Parathyroid adenoma (tissue), 2 donors: ENCODE measurements at regions not wholly inside any gene's neighbourhood (a gene's known extent, or its start where the extent isn't known, plus 50 kb on each side); places are given as distances from the start of the nearest gene placed in this dataset.

Experiments
- H2AFZ ChIP-seq: fragments of 300-600 bp; sonication (generic); one replicate; pipeline ENCODE4 v1.7.0; 2017; ENCODE audit warnings: antibody characterized with exemption, mild to moderate bottlenecking
- H3K27ac ChIP-seq: fragments of 300-600 bp; sonication (generic); one replicate; pipeline ENCODE4 v1.7.0; 2017
- H3K27me3 ChIP-seq: fragments of 300-600 bp; sonication (generic); one replicate; pipeline ENCODE4 v1.7.0; 2017; ENCODE audit warnings: low read length; ENCODE audit not compliant: control insufficient read depth, insufficient read depth
- H3K36me3 ChIP-seq: fragments of 300-600 bp; sonication (generic); one replicate; pipeline ENCODE4 v1.7.0; 2017; ENCODE audit warnings: low read length; ENCODE audit not compliant: control insufficient read depth, insufficient read depth
- H3K4me1 ChIP-seq: fragments of 300-600 bp; sonication (generic); one replicate; pipeline ENCODE4 v1.7.0; 2017; ENCODE audit warnings: control low read depth
- H3K4me2 ChIP-seq: fragments of 300-600 bp; sonication (generic); one replicate; pipeline ENCODE4 v1.7.0; 2017; ENCODE audit warnings: low read length
- H3K4me3 ChIP-seq: fragments of 300-600 bp; sonication (generic); one replicate; pipeline ENCODE4 v1.7.0; 2017; ENCODE audit warnings: low read depth, low read length
- H3K79me2 ChIP-seq: fragments of 300-600 bp; sonication (generic); one replicate; pipeline ENCODE4 v1.7.0; 2017; ENCODE audit warnings: control low read depth
- H3K9ac ChIP-seq: fragments of 300-600 bp; sonication (generic); one replicate; pipeline ENCODE4 v1.7.0; 2017; ENCODE audit warnings: mild to moderate bottlenecking
- H3K9me3 ChIP-seq: fragments of 300-600 bp; sonication (generic); one replicate; pipeline ENCODE4 v1.7.0; 2017; ENCODE audit warnings: low read length; ENCODE audit not compliant: control insufficient read depth
- CTCF ChIP-seq: fragments of 300-600 bp; sonication (generic); IDR thresholded peaks from one replicate; pipeline ENCODE4 v1.7.0; 2017; ENCODE audit warnings: antibody characterized with exemption, mild to moderate bottlenecking
- donor health status: primary hyperparathyroidism.

GRCh38 chr6:144767051-144767450, 481.9 kb downstream of the UTRN start:
- TF ChIP-seq CTCF = no peak
- no peak overlapping the region for H2AFZ ChIP-seq
- no peak overlapping the region for H3K4me2 ChIP-seq
- H3K36me3 ChIP-seq = no peaks in the 10 kb centered on the region
- no peaks in the 10 kb centered on the region for H3K9me3 ChIP-seq
- no peaks in the 10 kb centered on the region for H3K79me2 ChIP-seq
- no peaks in the 10 kb centered on the region for H3K27me3 ChIP-seq
- H3K4me1 ChIP-seq = peaks cover 2% of the 10 kb centered on the region
- no peak overlapping the region for H3K9ac ChIP-seq
- H3K4me3 ChIP-seq = no peak overlapping the region
- no peak overlapping the region for H3K27ac ChIP-seq

- peaks cover 2% of the 10 kb centered on the region for H3K4me1 ChIP-seq
- H3K36me3 ChIP-seq = no peaks in the 10 kb centered on the region
- H3K79me2 ChIP-seq = no peaks in the 10 kb centered on the region
- H3K4me2 ChIP-seq = no peak overlapping the region
- no peaks in the 10 kb centered on the region for H3K27me3 ChIP-seq
- no peaks in the 10 kb centered on the region for H3K9me3 ChIP-seq
- H3K4me3 ChIP-seq = no peak overlapping the region
- H2AFZ ChIP-seq = no peak overlapping the region
- TF ChIP-seq CTCF = no peak
- no peak overlapping the region for H3K9ac ChIP-seq
- H3K27ac ChIP-seq = no peak overlapping the region
Observed at GRCh38 chr6:144768551-144769075, 483.5 kb downstream of the UTRN start.

GRCh38 chr6:144769142-144769541, 484.0 kb downstream of the UTRN start:
- H3K9ac ChIP-seq = no peak overlapping the region
- no peak overlapping the region for H3K4me2 ChIP-seq
- no peak overlapping the region for H3K4me3 ChIP-seq
- H3K79me2 ChIP-seq = no peaks in the 10 kb centered on the region
- no peak overlapping the region for H2AFZ ChIP-seq
- H3K4me1 ChIP-seq = peaks cover 2% of the 10 kb centered on the region
- no peak for TF ChIP-seq CTCF
- no peaks in the 10 kb centered on the region for H3K36me3 ChIP-seq
- H3K27me3 ChIP-seq = no peaks in the 10 kb centered on the region
- no peaks in the 10 kb centered on the region for H3K9me3 ChIP-seq
- H3K27ac ChIP-seq = no peak overlapping the region

GRCh38 chr6:144776031-144776819, 491.1 kb downstream of the UTRN start:
- Histone ChIP-seq H3K9me3 (no peaks in the 10 kb centered on the region), H3K4me3 (no peak overlapping the region), H3K9ac (no peak overlapping the region), H3K79me2 (no peaks in the 10 kb centered on the region), H3K27ac (no peak overlapping the region), H3K4me2 (no peak overlapping the region), H3K27me3 (no peaks in the 10 kb centered on the region), H3K36me3 (no peaks in the 10 kb centered on the region), H2AFZ (no peak overlapping the region), H3K4me1 (no peaks in the 10 kb centered on the region)
- no peak for TF ChIP-seq CTCF

- Histone ChIP-seq H3K79me2 (no peaks in the 10 kb centered on the region), H3K9ac (no peak overlapping the region), H3K4me1 (no peaks in the 10 kb centered on the region), H3K9me3 (no peaks in the 10 kb centered on the region), H3K4me3 (no peak overlapping the region), H3K36me3 (no peaks in the 10 kb centered on the region), H3K27me3 (no peaks in the 10 kb centered on the region), H3K4me2 (no peak overlapping the region), H2AFZ (no peak overlapping the region), H3K27ac (no peak overlapping the region)
- no peak for TF ChIP-seq CTCF
Observed at GRCh38 chr6:144777249-144777648, 492.1 kb downstream of the UTRN start.
